NCI-H526 (cell line): ENCODE measurements at regions not wholly inside any gene's neighbourhood (a gene's known extent, or its start where the extent isn't known, plus 50 kb on each side); places are given as distances from the start of the nearest gene placed in this dataset.
"Not testable (repeated sequence)": the region's sequence is repeated elsewhere in the genome, so short reads cannot be mapped to it uniquely, and the experiment has no call there.

Source experiments
- DNase-seq, 2 experiments: peaks; one replicate each; lab custom pipeline; 2025; lab: John Stamatoyannopoulos, UW

GRCh38 chr10:2627969-2628368 is 439.4 kb upstream of the PFKP start:
- DNase-seq: no peak

- no peak for DNase-seq
These were observed 442.3 kb upstream of the PFKP start for GRCh38 chr10:2625094-2625493.

- no peak for DNase-seq
These were observed 443.6 kb upstream of the PFKP start for GRCh38 chr10:2623675-2624274.

GRCh38 chr10:2620827-2621521 is 446.4 kb upstream of the PFKP start:
- no peak for DNase-seq

GRCh38 chr10:2619916-2620315 is 447.4 kb upstream of the PFKP start:
- no peak for DNase-seq

- DNase-seq: peak; percentile 21 to 81
These were observed 447.9 kb upstream of the PFKP start for GRCh38 chr10:2619472-2619871.

- no peak for DNase-seq
These were observed 448.7 kb upstream of the PFKP start for GRCh38 chr10:2618690-2619089.

GRCh38 chr10:2616215-2616614 is 451.1 kb upstream of the PFKP start:
- no peak for DNase-seq

GRCh38 chr10:2611603-2612002 is 455.7 kb upstream of the PFKP start:
- no peak for DNase-seq

GRCh38 chr10:2610946-2611345 is 456.4 kb upstream of the PFKP start:
- DNase-seq: no peak

GRCh38 chr10:2604891-2605290 is 462.5 kb upstream of the PFKP start:
- no peak for DNase-seq

- DNase-seq: no peak
These were observed 467.8 kb upstream of the PFKP start for GRCh38 chr10:2599571-2599970.

- DNase-seq: no peak
These were observed 474.8 kb upstream of the PFKP start for GRCh38 chr10:2592360-2593160.

- DNase-seq: no peak
These were observed 478.2 kb upstream of the PFKP start for GRCh38 chr10:2589196-2589595.

- no peak for DNase-seq
These were observed 483.0 kb upstream of the PFKP start for GRCh38 chr10:2584385-2584784.

- peak in 1 of 2 experiments; percentile 55 for DNase-seq
These were observed 490.5 kb upstream of the PFKP start for GRCh38 chr10:2576892-2577291.

GRCh38 chr10:2575460-2575859 is 491.9 kb upstream of the PFKP start:
- DNase-seq: no peak

- no peak for DNase-seq
These were observed 494.7 kb upstream of the PFKP start for GRCh38 chr10:2572611-2573010.

- DNase-seq: no peak
These were observed 510.5 kb upstream of the PFKP start for GRCh38 chr10:2556883-2557282.

GRCh38 chr10:2548071-2548470 is 519.3 kb upstream of the PFKP start:
- DNase-seq: no peak

- DNase-seq: no peak
These were observed 519.7 kb upstream of the PFKP start for GRCh38 chr10:2547606-2548005.

GRCh38 chr10:2546894-2547293 is 520.5 kb upstream of the PFKP start:
- not testable (repeated sequence) for DNase-seq

GRCh38 chr10:2543974-2544373 is 523.4 kb upstream of the PFKP start:
- no peak for DNase-seq
